HuH-7.5 (cell line): ENCODE measurements at regions not wholly inside any gene's neighbourhood (a gene's known extent, or its start where the extent isn't known, plus 50 kb on each side); places are given as distances from the start of the nearest gene placed in this dataset.

Source experiments
- DNase-seq: peaks from one replicate; pipeline ENCODE4 v3.0.0; 2011; ENCODE audit warnings: low spot score

DNA sequence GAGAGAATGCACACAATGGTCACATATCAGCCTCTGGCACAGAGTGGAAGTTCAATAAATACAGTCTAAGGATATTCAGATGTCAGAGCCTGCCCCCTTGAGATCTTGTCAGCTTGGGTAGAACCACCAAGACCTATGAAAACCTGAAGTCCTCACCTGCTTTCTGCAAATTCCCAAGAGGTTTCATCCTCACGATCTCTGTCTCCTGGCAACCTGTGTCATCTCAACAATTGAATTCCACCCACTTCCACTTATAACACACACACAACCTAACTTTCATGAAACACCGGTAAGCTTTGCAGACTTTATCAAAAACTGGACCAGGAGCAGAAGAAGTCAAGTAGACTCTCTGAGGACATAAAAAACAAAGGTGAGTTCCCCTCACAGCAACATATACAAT lies 151.6 kb upstream of the SLC30A5 start:
- DNase-seq, result no peak

DNA sequence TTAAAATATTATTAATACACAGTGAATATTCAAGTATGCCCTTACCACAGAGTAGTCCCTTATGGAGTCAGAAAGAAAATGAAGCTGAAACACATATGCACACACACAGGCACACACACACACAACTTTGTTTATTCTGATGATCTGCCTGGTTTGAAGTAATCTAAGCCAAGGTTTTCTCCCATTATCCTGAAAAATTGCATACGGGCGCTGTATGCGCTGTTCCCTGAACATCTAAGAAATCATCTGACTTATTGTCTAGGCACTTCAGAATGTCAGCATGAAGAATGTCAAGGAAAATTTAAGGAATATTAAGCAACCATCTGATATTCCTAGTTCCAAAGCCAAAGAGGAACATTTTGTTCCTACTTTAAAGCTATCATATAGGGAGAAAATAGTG lies 147.1 kb upstream of the SLC30A5 start:
- DNase-seq, result no peak

DNA sequence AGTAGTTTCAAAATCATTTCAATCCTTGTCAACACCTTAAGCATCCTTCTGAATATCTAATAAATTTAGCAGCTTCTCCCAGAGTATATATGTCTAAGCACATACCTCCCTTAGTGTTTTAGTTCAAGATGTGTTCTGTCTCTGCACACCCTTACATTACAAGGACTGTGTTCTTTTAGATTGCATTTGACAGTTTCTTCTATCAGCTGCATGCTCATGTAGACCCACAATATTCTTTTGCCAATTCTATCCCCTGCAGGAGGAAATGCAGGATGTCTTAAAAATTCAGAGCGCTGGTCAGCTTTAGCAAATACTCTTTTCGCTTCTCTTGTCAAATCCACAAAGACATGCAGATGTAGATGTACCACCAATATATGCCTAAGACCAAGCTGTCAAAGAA lies 145.8 kb upstream of the SLC30A5 start:
- DNase-seq, result no peak

DNA sequence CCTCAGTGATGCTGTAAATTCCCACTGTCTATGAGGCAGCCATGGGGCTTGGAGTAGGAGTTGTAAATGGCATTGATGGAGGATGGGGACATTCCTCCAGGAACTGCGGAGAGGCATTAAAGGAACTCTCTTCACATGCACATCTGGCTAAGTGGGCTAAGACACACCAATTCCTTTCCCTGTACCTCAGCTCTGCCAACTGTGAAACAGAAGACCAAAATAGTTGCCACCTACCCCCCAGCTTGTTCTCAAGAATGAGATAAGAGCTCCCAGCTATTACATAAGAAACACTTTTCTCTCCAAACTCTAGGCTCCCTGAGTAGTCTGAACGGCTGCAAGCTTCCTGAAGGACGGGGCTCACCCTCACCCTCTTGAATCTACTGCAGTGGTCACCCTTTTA lies 144.6 kb upstream of the SLC30A5 start:
- DNase-seq, result no peak

DNA sequence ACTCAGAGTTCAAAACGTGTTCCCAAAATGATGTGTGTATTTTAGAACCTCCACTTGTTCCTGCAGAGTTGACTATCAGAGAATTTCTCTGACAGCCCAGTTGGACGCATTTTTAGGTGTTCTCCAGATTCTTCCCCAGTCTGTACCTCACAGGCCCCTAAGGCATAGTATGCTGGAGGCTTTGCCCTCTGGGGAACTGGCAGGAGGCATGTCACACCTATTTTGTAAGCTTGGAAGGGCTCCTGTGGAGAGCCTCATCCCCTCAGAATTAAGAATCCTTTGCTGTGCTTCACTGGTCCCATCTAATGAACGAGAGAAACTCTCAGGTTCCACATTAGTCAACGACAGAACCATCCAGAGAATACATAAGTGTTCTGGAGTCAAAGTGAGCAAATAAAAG lies 144.1 kb upstream of the SLC30A5 start:
- DNase-seq, result no peak

DNA sequence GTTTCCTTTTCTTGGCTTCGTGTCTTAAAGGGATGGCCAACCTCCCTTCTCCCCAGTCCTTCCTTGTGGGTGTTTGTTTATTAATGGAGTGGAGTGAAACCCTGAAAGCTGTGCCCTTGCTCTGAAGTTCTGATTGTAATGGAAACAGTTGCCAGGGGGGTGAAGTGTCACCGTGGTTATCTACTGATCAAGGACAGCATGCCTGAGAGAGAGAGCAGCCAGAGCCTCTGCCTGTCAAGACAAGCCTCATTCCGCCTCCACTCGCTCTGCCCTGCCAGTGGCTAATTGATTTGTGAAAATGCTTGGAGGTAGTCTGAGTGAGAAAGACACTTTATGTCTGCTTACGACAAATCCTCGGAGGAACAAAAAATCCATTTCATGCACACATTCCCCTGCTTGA lies 143.7 kb upstream of the SLC30A5 start:
- DNase-seq, result no peak

DNA sequence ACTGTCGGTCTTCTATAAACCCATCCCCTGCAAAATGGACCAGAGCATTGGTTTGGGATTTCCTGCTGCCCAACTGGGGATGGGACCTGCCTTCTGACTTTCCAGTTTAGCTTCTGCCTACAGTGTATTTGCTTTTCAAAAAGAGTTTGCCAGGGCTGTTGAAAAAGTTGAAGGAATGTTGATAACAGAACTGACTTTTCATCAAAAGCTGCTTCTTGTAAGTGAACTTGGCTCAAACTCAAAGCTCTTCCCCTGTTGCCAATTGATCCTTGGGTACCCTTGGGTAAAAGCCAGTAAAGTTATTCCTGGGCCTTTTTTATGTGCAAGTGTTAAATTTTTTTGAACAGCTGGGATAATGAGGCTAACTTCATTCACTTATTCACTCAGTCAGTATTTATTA lies 142.9 kb upstream of the SLC30A5 start:
- no peak for DNase-seq

DNA sequence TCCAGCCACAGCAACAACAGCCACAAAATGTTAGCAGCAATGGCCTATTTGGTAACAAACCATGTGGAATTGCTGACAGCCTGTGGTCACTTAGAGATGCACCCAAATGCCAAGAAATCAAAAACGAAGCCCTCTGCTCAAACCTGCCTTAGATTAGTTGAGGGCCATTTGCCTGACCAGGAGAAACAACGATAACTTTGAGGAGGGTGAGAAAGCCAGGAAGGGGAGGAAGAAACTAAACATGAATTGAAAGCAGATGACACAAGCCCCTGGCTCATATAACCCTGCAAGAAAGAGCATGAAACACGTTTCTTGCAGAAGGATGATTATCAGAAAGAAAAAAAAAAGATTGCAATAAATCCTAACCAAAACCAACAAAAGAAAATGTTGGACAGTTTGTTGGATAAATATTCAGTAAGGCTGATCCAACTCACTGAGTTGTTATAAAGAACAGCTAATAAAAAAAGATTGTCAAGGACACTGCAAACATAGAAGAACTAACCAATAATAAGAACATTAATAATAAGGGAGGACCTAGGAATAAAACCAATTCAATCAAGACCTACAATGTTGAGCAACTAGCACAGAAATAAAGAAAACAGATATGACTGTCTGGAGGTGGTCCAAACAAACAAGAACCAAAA lies 140.5 kb upstream of the SLC30A5 start:
- no peak for DNase-seq

DNA sequence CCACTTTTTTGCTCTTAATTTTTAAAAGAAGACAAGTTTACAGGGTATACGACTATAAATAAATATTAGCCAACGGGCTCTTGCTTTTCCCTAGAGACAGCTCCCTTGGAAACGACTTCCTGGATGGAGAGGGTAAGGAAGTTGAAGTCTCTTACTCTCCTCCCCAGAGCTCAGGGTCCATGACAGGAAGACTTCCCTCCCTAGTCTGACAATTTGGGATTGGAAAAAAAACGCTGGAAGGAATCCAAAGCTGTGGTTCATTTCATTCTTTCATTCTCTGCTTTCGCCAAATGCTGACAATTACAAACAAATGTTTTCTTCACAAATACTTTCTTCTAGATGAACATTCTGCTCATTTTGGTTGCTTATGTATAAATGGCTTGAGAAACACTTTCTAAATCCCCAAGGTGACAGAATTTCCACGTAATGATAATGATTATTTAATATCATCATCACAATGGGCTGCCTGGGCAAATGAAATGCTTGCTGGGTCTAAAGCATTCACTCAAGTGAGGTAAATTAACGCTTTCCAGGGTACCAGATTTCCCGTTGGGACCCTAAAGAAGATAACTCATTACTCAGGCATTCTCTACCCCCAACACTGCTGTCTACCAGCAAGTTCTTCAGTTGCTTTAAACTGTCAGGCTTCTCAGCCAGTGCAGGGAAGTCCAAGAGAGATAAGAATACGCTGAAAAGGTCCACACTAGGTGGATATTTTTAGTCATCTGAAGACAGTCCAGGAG lies 139.8 kb upstream of the SLC30A5 start:
- no peak for DNase-seq

DNA sequence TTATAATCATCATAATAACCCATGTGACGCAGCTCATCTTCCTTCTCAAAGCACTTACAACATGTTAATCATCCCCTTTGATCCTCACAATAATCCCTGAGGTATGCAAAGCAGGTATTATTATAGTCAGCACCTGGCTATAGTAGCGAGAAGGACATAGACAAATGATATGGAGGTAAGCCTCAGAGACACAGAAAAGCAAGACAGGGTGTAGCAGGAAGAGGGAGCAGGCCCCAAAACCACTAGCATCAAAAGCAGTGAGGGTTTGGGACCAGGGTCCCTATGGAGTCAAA lies 139.2 kb upstream of the SLC30A5 start:
- DNase-seq, result no peak

DNA sequence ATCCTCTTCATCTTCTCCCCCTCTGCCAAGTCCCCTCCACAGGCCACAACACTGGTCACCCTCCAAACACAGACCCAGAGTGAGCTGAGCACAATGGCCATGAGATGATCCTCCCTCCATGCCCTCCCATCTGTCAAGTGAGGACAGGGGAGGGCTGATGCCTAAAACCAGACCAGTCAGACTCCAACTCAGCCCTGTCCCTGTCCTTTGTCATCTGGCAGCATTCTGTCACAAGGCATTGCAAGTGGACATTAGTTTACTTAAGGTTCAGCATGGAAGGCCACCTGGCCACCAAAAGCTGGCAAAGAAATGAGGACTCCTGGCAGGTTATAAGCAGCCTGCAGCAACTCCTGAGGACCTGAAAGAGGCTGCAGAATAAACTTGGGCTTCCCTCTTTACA lies 136.2 kb upstream of the SLC30A5 start:
- DNase-seq, result no peak

DNA sequence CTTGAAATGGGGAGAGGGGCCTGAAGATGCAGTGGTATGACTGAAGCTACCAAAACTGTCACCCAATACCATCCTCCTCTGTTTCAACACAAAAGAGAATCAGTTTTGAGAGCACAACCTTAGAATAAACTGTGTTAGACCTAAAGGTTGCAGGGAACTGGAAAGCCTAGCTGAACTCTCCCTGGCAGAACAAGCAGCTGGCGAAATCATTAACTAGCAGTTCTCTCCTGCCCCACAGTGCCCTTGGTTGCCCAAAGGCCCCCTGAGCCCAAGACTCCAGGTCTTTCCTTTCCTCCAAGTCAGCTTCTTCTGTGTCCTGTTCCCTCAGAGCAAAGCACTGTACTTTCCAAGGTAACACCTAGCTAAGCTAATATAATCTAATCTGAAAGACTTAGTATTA lies 135.4 kb upstream of the SLC30A5 start:
- no peak for DNase-seq

DNA sequence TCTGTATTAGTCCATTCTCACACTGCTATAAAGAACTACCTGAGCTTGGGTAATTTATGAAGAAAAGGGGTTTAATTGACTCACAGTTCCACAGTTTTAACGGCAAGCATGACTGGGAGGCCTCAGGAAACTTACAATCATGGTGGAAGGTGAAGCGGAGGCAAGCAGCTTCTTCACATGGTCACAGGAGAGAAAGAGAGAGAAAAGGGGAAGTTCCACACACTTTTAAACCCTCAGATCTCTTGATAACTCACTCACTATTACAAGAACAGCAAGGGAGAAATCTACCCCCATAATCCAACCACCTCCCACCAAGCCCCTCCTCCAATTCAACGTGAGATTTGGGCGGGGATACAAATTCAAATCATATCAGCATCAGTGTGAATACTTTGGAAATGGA lies 133.4 kb upstream of the SLC30A5 start:
- no peak for DNase-seq

DNA sequence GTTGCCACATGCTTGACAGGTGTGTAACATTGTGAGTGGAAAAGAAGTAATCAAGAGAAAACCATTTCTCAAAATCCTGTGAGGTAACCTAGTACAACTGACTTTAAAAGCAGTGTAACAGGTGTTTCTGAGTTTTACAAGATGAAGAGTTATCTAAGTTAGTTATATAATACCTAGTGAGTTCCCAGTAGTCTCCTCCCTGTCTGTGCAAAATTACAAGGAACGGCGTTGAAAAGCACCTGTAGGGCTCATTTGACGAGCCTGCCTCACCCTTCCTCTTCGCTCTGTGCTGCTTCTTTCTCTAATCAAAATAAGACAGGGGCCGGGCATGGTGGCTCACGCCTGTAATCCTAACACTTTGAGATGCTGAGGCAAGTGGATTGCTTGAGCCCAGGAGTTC lies 132.9 kb upstream of the SLC30A5 start:
- no peak for DNase-seq

DNA sequence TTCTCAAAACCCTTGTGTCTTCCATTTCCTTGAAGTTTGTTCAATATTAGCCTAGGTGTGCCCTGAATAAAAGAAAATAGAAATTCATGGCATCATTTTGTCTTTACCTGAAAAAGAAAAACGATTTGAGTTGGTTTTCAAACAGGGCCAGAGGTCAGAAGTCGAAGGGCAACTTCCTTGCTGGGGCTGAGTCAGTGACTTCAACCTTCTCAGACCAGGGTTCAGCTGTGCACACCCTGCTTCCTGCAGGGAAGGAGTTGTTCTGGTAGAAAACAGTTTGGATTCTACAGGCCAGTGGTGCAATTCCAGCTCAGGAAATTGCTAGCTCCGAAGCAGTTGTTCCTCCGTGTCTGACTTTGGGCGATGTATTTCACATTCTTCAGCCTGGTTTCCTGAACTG lies 132.1 kb upstream of the SLC30A5 start:
- DNase-seq, result no peak

DNA sequence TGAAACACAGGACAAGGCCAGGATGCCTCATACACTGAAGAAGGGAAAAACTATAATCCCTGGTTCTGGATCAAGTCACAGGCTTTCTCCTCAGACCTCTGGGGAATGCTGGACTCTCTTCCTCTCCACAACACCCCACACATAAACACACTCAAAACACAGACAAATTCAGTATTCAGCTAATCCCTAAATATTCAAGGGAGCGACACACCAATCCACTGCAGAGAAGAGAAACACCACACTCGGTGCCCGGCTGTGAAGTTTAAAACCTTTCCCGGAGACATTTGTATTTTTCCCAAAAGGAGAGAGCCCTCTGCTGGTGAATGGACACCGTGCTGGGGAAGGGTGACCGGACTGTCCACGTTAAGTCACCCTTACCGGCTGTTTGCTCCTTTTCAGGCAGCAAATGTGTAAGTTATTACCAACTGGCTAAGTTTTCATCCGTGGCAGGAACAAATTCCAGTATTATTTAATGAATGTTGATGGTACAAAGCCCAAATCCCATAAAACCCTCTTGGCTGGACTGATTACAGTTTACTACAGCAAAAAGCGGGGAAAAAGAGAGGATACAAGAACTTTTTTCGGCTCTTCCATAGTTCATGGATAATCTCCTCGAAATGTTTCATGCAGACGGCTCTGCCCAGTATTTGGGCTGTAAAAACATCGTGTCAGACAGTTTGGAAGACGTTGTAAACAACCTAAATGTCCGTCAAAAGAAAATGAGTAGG lies 130.9 kb upstream of the SLC30A5 start:
- DNase-seq, result peak; percentile 51

DNA sequence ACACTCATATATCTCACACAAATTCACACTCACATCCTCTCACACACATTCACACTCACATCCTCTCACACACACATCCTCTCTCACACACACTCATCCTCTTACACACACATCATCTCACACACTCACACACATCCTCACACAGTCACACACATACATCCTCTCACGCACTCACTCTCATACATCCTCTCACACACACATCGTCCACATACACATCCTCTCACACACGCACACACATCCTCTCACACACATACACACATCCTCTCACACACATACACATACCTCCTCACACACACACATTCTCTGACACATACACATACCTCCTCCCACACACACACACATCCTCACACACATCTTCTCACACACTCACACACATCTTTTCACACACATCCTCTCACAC lies 129.1 kb upstream of the SLC30A5 start:
- no peak for DNase-seq

DNA sequence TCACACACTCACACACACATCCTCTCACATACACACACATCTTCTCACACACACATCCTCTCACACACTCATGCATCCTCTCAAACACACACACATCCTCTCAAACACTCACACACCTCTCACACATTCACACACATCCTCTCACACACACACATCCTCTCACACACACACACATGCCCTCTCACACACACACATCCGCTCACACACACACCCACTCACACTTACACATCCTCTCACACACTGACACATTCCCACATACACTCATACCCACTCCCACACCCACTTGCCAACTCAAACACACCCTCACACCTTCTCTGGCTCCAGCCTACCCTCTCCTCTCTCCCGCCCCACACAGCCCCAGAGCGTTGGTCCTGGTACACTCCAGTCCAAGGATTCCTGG lies 127.9 kb upstream of the SLC30A5 start:
- no peak for DNase-seq

DNA sequence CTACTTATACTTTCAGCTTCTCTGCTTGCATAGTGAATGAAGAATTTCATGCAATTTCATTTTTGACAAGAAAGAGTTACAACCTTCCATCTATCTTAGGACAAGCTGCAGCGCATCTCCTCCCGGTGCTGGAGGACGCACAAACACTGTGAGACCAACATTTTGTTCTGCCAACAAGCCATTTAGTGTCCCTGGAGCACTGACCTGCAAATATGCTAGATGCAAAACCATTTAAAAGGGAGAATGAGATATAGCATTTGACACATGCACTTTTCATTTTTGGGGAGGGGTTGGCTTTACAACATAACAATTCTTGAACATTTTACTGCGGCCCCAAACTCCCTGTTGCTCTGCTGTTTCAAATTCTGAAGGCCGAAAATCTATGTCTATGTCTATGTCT lies 127.2 kb upstream of the SLC30A5 start:
- DNase-seq, result no peak

DNA sequence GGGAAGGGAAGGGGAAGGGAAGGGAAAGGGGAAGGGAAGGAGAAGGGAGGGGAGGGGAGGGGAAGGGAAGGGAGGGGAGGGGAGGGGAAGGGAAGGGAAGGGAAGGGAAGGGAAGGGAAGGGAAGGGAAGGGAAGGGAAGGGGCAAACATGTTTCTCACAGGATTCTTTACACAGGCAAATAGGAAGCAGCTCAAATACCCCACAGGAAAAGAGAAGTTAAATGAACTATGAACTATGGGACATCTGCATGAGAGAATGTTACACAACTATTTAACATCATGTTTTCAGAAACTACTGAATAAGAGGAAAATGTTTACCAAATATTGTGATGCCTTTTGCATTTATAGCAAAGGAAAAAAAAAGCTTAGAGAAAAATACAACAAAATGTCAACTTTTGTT lies 125.4 kb upstream of the SLC30A5 start:
- DNase-seq, result no peak

DNA sequence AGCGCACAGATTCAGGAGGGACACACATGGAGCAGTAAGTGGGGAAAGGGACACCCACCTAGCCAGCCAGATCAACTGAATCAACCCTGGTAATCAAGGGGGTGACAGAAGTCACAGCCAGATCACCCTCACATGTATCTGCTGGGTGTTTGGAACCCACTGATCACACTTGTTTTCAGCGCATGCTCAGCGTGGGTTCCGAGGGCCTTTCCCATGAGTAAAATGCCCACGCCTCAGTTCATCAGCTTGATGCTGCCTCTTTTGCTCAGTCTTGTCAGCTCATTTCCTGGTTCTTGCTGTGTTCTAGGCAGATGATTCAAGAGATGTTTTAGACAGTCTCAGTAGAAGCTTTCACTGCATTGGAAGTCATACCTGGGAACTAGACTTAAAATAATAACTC lies 123.2 kb upstream of the SLC30A5 start:
- no peak for DNase-seq

DNA sequence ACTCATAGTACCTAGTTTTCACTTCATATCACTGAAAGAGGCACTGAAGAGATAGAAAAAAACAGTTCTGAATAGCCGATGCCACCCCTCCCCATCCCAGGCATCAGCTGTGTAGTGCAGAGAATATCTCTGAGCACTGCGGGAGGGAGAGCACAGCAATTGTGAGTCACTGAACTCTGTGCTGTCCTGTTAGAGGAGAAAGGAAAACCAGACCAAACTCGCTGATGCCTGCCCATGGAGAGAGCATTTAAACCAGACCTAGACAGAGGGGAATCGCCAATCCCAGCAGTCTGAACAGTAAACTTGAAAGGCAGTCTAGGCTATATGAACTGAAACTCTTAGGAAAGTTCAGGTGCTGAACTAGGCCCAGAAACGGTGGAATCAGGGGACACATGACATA lies 120.1 kb upstream of the SLC30A5 start:
- DNase-seq, result no peak

DNA sequence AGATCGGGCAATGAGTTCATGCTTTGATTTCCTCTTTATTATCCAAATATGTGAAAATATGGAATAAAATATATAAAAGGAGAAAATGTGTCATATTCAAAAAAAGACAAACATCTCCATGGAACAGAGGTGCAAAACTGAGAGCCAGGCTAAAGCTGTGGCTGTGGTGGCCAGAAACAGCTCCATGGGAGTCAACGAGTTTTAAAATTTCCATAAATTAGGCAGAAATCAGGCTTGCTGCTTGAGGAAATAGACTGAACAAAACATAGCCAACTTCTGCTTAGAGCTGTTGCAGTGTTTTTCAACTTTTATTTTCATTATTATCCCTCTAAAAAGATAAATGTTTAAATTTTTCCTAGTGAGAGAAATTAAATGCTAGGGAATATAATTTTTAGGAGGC lies 110.8 kb upstream of the SLC30A5 start:
- no peak for DNase-seq

DNA sequence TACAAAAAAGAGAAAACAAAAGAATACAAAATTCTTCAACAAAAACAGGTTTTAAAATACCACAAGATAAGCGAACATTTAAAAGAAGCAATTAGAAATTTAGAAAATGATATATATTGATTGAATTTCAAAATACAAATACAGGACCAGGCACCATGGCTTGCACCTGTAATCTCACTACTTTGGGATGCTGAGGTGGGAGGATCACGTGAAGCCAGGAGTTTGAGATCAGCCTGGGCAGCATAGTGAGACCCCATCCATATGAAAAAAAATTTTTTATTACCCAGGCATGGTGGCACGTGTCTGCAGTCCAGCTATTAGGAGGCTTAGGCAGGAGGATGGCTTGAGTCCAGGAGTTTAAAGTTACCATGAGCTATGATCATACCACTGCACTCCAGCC lies 109.9 kb upstream of the SLC30A5 start:
- no peak for DNase-seq
